ENCODE measurements at regions not wholly inside any gene's neighbourhood (a gene's known extent, or its start where the extent isn't known, plus 50 kb on each side); places are given as distances from the start of the nearest gene placed in this dataset.

DNA sequence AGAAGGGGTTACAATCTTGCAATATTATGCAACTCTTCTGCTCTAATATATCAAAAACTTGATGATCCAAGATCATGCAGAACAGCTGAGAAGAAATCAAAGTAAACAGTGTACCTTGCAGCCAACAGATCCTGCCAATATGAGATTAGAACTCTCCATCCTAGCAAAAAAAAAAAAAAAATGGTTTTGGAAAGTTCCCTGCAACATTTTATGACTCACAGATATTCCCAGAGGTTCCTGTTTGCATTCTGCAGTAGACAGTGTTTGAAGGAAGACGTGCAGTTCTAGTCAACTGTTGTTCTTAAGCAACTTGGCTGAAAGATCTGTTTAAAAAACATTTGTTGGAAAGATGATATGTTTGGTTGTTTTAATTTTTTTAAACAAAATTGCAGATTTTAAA, 103.6 kb upstream of the WDR75 start:
- Histone ChIP-seq H3K27ac (ENCODE audit: low read depth, low read length, poor library complexity, severe bottlenecking) (no peak overlapping the region), H3K9ac (ENCODE audit: low read length) (no peak overlapping the region), H3K4me3 (ENCODE audit: low read depth, low read length, poor library complexity, severe bottlenecking) (no peak overlapping the region), H3K9me3 (ENCODE audit: low read length) (no peaks in the 10 kb centered on the region), H3K4me2 (ENCODE audit: low read length) (no peak overlapping the region), H2AFZ (ENCODE audit: low read length) (no peak overlapping the region), H3K9me2 (ENCODE audit: low read depth, low read length) (no peaks in the 10 kb centered on the region), H3K36me3 (ENCODE audit: insufficient read depth, low read length) (no peaks in the 10 kb centered on the region), H3K79me2 (ENCODE audit: insufficient read depth, low read length) (no peaks in the 10 kb centered on the region), H3K4me1 (ENCODE audit: insufficient read depth, low read length, severe bottlenecking) (no peaks in the 10 kb centered on the region), H3K27me3 (ENCODE audit: insufficient read depth, low read length) (no peaks in the 10 kb centered on the region), H3F3A (ENCODE audit: insufficient read depth, low read length) (no peaks in the 10 kb centered on the region), H4K20me1 (ENCODE audit: insufficient read depth, low read length) (no peaks in the 10 kb centered on the region)
- TF ChIP-seq, protein P1, sequence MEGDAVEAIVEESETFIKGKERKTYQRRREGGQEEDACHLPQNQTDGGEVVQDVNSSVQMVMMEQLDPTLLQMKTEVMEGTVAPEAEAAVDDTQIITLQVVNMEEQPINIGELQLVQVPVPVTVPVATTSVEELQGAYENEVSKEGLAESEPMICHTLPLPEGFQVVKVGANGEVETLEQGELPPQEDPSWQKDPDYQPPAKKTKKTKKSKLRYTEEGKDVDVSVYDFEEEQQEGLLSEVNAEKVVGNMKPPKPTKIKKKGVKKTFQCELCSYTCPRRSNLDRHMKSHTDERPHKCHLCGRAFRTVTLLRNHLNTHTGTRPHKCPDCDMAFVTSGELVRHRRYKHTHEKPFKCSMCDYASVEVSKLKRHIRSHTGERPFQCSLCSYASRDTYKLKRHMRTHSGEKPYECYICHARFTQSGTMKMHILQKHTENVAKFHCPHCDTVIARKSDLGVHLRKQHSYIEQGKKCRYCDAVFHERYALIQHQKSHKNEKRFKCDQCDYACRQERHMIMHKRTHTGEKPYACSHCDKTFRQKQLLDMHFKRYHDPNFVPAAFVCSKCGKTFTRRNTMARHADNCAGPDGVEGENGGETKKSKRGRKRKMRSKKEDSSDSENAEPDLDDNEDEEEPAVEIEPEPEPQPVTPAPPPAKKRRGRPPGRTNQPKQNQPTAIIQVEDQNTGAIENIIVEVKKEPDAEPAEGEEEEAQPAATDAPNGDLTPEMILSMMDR (IDR thresholded peaks at IDR 0.05; ENCODE audit: low read length): no peak
- no peak for TF ChIP-seq EZH2 (IDR thresholded peaks at IDR 0.05; ENCODE audit: borderline replicate concordance, low read length)

DNA sequence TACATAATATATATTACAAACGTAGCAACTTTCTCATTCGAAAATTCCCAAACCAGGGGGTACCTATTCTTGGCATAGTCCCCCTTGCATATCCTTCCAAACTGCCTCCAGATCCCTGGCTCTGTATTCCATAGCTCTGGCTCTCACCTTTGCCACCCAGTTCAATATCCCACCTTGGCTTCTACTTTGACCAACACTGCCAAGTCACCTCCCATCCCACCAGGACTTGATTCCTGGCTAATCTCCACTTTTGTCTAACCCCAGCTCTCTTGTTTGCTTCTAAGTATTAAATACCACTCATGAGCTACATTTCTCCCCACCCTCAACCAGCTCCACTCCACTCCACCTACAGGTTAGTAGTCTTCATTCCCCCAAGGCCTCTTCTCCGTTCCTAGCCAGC, 103.2 kb upstream of the WDR75 start:
- Histone ChIP-seq H3K27ac (ENCODE audit: low read depth, low read length, poor library complexity, severe bottlenecking) (no peak overlapping the region), H3K27me3 (ENCODE audit: insufficient read depth, low read length) (no peaks in the 10 kb centered on the region), H3K9me3 (ENCODE audit: low read length) (no peaks in the 10 kb centered on the region), H3K4me1 (ENCODE audit: insufficient read depth, low read length, severe bottlenecking) (no peaks in the 10 kb centered on the region), H3K79me2 (ENCODE audit: insufficient read depth, low read length) (no peaks in the 10 kb centered on the region), H3K9me2 (ENCODE audit: low read depth, low read length) (no peaks in the 10 kb centered on the region), H3K9ac (ENCODE audit: low read length) (no peak overlapping the region), H2AFZ (ENCODE audit: low read length) (no peak overlapping the region), H3K4me3 (ENCODE audit: low read depth, low read length, poor library complexity, severe bottlenecking) (no peak overlapping the region), H3K36me3 (ENCODE audit: insufficient read depth, low read length) (no peaks in the 10 kb centered on the region), H3K4me2 (ENCODE audit: low read length) (no peak overlapping the region), H3F3A (ENCODE audit: insufficient read depth, low read length) (no peaks in the 10 kb centered on the region), H4K20me1 (ENCODE audit: insufficient read depth, low read length) (no peaks in the 10 kb centered on the region)
- TF ChIP-seq, protein P1 (IDR thresholded peaks at IDR 0.05; ENCODE audit: low read length): no peak
- TF ChIP-seq EZH2 (IDR thresholded peaks at IDR 0.05; ENCODE audit: borderline replicate concordance, low read length): no peak

- Histone ChIP-seq H4K20me1 (ENCODE audit: insufficient read depth, low read length) (no peaks in the 10 kb centered on the region), H3K9me3 (ENCODE audit: low read length) (no peaks in the 10 kb centered on the region), H2AFZ (ENCODE audit: low read length) (no peak overlapping the region), H3K4me2 (ENCODE audit: low read length) (no peak overlapping the region), H3K4me3 (ENCODE audit: low read depth, low read length, poor library complexity, severe bottlenecking) (no peak overlapping the region), H3K79me2 (ENCODE audit: insufficient read depth, low read length) (no peaks in the 10 kb centered on the region), H3K27ac (ENCODE audit: low read depth, low read length, poor library complexity, severe bottlenecking) (no peak overlapping the region), H3F3A (ENCODE audit: insufficient read depth, low read length) (no peaks in the 10 kb centered on the region), H3K27me3 (ENCODE audit: insufficient read depth, low read length) (no peaks in the 10 kb centered on the region), H3K9ac (ENCODE audit: low read length) (no peak overlapping the region), H3K9me2 (ENCODE audit: low read depth, low read length) (no peaks in the 10 kb centered on the region), H3K4me1 (ENCODE audit: insufficient read depth, low read length, severe bottlenecking) (no peaks in the 10 kb centered on the region), H3K36me3 (ENCODE audit: insufficient read depth, low read length) (no peaks in the 10 kb centered on the region)
- TF ChIP-seq, protein P1 (IDR thresholded peaks at IDR 0.05; ENCODE audit: low read length): no peak
- TF ChIP-seq EZH2 (IDR thresholded peaks at IDR 0.05; ENCODE audit: borderline replicate concordance, low read length): no peak
Observed at GRCh38 chr2:189341077-189341476, 100.2 kb upstream of the WDR75 start.
